ENCODE measurements at regions not wholly inside any gene's neighbourhood (a gene's known extent, or its start where the extent isn't known, plus 50 kb on each side); places are given as distances from the start of the nearest gene placed in this dataset.

- Histone ChIP-seq H3K9me3 (no peaks in the 10 kb centered on the region), H3K4me3 (no peak overlapping the region), H3K36me3 (no peaks in the 10 kb centered on the region), H3K27me3 (replicated peaks; ENCODE audit: insufficient read depth) (no peaks in the 10 kb centered on the region), H3K4me1 (ENCODE audit: control insufficient read depth in 1 of 2, low read depth in 2 of 2) (no peaks in the 10 kb centered on the region), H3K27ac (no peak overlapping the region)
- ATAC-seq (ENCODE audit: insufficient number of reproducible peaks, low FRiP score, low read depth) (no peak), DNase-seq (ENCODE audit: low spot score) (no peak)
- TF ChIP-seq, protein P1, sequence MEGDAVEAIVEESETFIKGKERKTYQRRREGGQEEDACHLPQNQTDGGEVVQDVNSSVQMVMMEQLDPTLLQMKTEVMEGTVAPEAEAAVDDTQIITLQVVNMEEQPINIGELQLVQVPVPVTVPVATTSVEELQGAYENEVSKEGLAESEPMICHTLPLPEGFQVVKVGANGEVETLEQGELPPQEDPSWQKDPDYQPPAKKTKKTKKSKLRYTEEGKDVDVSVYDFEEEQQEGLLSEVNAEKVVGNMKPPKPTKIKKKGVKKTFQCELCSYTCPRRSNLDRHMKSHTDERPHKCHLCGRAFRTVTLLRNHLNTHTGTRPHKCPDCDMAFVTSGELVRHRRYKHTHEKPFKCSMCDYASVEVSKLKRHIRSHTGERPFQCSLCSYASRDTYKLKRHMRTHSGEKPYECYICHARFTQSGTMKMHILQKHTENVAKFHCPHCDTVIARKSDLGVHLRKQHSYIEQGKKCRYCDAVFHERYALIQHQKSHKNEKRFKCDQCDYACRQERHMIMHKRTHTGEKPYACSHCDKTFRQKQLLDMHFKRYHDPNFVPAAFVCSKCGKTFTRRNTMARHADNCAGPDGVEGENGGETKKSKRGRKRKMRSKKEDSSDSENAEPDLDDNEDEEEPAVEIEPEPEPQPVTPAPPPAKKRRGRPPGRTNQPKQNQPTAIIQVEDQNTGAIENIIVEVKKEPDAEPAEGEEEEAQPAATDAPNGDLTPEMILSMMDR (IDR thresholded peaks at IDR 0.05), result no peak
Measured at GRCh38 chr5:74239261-74239660, 401.3 kb downstream of the ENC1 start.

- Histone ChIP-seq H3K4me3 (no peak overlapping the region), H3K27me3 (replicated peaks; ENCODE audit: insufficient read depth) (no peaks in the 10 kb centered on the region), H3K4me1 (ENCODE audit: control insufficient read depth in 1 of 2, low read depth in 2 of 2) (no peaks in the 10 kb centered on the region), H3K27ac (no peak overlapping the region), H3K9me3 (no peaks in the 10 kb centered on the region), H3K36me3 (no peaks in the 10 kb centered on the region)
- TF ChIP-seq, protein P1 (IDR thresholded peaks at IDR 0.05), result no peak
- no peak for ATAC-seq (ENCODE audit: insufficient number of reproducible peaks, low FRiP score, low read depth)
- DNase-seq (ENCODE audit: low spot score), result no peak
Measured at GRCh38 chr5:74237571-74238145, 402.9 kb downstream of the ENC1 start.

DNA sequence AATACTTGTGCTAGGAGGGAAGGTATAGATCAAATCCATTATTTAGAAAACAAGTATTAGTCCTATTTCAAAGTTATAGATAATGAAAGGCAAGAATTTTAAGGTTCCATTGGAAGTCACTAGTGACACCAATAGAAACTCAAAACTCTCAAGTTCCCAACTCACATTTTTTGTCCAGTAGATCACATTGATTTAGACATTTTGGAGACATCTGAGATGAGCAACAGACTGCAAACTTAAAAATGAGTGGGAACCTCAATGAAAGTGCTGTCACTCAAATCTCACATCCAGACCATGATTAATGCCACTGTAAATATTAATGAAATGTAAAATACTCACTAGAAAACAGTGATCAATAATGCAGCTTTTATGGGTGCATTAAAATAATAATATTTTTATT is 405.0 kb downstream of the ENC1 start:
- ATAC-seq (ENCODE audit: insufficient number of reproducible peaks, low FRiP score, low read depth) (no peak), DNase-seq (ENCODE audit: low spot score) (no peak)
- H3K4me3 ChIP-seq, result no peak overlapping the region
- TF ChIP-seq, protein P1 (IDR thresholded peaks at IDR 0.05), result no peak
- H3K36me3 ChIP-seq, result no peaks in the 10 kb centered on the region
- H3K4me1 ChIP-seq (ENCODE audit: control insufficient read depth in 1 of 2, low read depth in 2 of 2), result no peaks in the 10 kb centered on the region
- H3K9me3 ChIP-seq, result no peaks in the 10 kb centered on the region
- H3K27ac ChIP-seq, result no peak overlapping the region
- H3K27me3 ChIP-seq (replicated peaks; ENCODE audit: insufficient read depth), result no peaks in the 10 kb centered on the region

DNA sequence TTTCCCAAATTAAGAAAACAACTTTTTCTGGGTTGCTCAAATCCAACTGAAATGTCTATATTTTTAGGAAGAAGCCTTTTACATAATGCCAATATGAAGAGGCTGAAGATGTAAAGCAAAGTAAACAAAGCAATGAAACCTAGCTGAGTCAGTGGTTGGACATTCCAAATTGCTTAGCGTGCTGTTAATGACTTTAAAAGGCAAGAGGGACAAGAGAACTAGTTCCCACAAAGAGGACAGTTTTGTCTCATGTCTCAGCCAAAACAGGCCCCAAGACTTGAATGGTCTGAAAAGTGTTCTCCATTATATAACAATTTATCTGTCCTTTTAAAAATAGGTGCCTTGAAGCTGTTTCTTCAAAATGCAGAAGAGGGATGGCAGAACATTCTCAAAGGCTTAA is 407.0 kb downstream of the ENC1 start:
- Histone ChIP-seq H3K36me3 (no peaks in the 10 kb centered on the region), H3K27me3 (replicated peaks; ENCODE audit: insufficient read depth) (no peaks in the 10 kb centered on the region), H3K4me1 (ENCODE audit: control insufficient read depth in 1 of 2, low read depth in 2 of 2) (no peaks in the 10 kb centered on the region), H3K27ac (no peak overlapping the region), H3K9me3 (no peaks in the 10 kb centered on the region), H3K4me3 (no peak overlapping the region)
- ATAC-seq (ENCODE audit: insufficient number of reproducible peaks, low FRiP score, low read depth) (no peak), DNase-seq (ENCODE audit: low spot score) (no peak)
- TF ChIP-seq, protein P1 (IDR thresholded peaks at IDR 0.05), result no peak

DNA sequence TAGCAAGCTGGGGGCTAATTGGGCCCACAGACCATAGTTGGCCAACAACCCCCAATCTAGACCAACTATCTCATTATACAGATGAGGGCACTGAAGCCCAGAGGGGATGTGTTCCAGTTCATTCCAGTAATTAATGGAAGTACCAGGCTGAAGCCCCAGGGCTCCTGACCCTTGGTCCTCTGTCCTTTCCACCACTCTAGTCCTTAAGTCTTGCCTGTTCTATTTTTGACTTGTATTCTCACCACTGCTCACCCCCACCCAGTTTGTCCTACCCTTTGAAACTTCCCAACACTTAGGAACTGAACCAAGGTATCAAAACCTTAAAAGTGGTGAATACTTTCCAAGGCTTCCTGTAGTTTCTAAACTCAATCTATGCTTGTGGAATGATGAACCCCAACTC is 407.4 kb downstream of the ENC1 start:
- H3K4me1 ChIP-seq (ENCODE audit: control insufficient read depth in 1 of 2, low read depth in 2 of 2), result no peaks in the 10 kb centered on the region

More for the DNA sequence above, 407.4 kb downstream of the ENC1 start:
- no peaks in the 10 kb centered on the region for H3K27me3 ChIP-seq (replicated peaks; ENCODE audit: insufficient read depth)
- H3K4me3 ChIP-seq, result no peak overlapping the region
- DNase-seq (ENCODE audit: low spot score) (no peak), ATAC-seq (ENCODE audit: insufficient number of reproducible peaks, low FRiP score, low read depth) (no peak)
- H3K36me3 ChIP-seq, result no peaks in the 10 kb centered on the region
- TF ChIP-seq, protein P1 (IDR thresholded peaks at IDR 0.05), result no peak
- no peaks in the 10 kb centered on the region for H3K9me3 ChIP-seq
- H3K27ac ChIP-seq, result no peak overlapping the region

All from thoracic aorta (tissue), 2 donors.